ENCODE measurements at regions not wholly inside any gene's neighbourhood (a gene's known extent, or its start where the extent isn't known, plus 50 kb on each side); places are given as distances from the start of the nearest gene placed in this dataset.

DNA sequence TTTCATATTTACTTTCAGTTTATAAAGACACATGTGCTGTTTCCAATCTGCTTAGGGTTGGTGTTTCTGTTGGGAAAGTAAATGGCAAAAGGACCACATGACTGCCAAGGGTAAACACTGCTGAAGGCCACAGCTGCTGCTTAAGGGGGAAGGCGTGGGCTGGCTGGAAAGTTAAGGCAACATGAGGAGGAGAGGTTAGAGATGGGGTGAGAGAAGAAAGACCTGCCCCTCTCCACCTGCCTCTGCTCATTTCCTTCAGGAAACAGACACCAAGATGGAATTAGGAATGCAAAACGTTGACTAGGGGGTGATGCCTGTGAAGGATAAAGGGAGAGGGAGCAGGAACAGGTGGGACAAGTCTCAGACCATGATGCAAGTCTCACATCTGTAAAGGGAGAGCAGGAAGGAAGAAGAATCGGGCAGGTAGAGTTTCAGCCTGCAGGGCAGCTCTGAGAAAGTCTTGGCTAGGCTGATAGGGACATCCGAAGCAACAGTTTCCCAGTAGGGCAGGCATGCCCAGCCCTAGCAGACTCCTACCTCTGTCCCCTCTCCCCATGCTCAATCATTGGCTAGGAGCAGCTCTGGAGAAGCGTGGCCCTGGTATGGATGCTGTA, 86.0 kb downstream of the CDC42EP3 start:
- H3F3A ChIP-seq (ENCODE audit: insufficient read depth, low read length, poor library complexity, severe bottlenecking): no peaks in the 10 kb centered on the region
- no peaks in the 10 kb centered on the region for H4K20me1 ChIP-seq (ENCODE audit: insufficient read depth)
- no peaks in the 10 kb centered on the region for H3K79me2 ChIP-seq (replicated peaks; ENCODE audit: insufficient read depth, low read length)
- H3K27ac ChIP-seq (ENCODE audit: low read length): no peak overlapping the region
- no peaks in the 10 kb centered on the region for H3K27me3 ChIP-seq (ENCODE audit: insufficient read depth, low read depth, low read length)
- H2AFZ ChIP-seq (ENCODE audit: low read depth, low read length): no peak overlapping the region
- no peak for TF ChIP-seq TAF1 (IDR thresholded peaks at IDR 0.05; ENCODE audit: low read depth)
- no peak overlapping the region for H3K4me3 ChIP-seq (ENCODE audit: low read length)
- H3K9ac ChIP-seq (ENCODE audit: low read length): no peak overlapping the region
- no peaks in the 10 kb centered on the region for H3K36me3 ChIP-seq (ENCODE audit: insufficient read depth, low read length)
- no peak overlapping the region for H3K4me2 ChIP-seq (ENCODE audit: low read length)
- H3K9me3 ChIP-seq (ENCODE audit: low read length): no peaks in the 10 kb centered on the region
- no peaks in the 10 kb centered on the region for H3K9me2 ChIP-seq (ENCODE audit: insufficient read depth, low read length)

GRCh38 chr2:37585982-37586621, 85.3 kb downstream of the CDC42EP3 start:
- Histone ChIP-seq H3K9me3 (ENCODE audit: low read length) (no peaks in the 10 kb centered on the region), H3K4me2 (ENCODE audit: low read length) (no peak overlapping the region), H3K79me2 (replicated peaks; ENCODE audit: insufficient read depth, low read length) (no peaks in the 10 kb centered on the region), H3F3A (ENCODE audit: insufficient read depth, low read length, poor library complexity, severe bottlenecking) (no peaks in the 10 kb centered on the region), H3K4me3 (ENCODE audit: low read length) (no peak overlapping the region), H3K27me3 (ENCODE audit: insufficient read depth, low read depth, low read length) (no peaks in the 10 kb centered on the region), H2AFZ (ENCODE audit: low read depth, low read length) (no peak overlapping the region), H3K27ac (ENCODE audit: low read length) (no peak overlapping the region), H3K36me3 (ENCODE audit: insufficient read depth, low read length) (no peaks in the 10 kb centered on the region), H3K9ac (ENCODE audit: low read length) (no peak overlapping the region), H4K20me1 (ENCODE audit: insufficient read depth) (no peaks in the 10 kb centered on the region), H3K9me2 (ENCODE audit: insufficient read depth, low read length) (no peaks in the 10 kb centered on the region)
- TF ChIP-seq REST (IDR thresholded peaks at IDR 0.05; ENCODE audit: borderline replicate concordance) (no peak), EZH2 (IDR thresholded peaks at IDR 0.05; ENCODE audit: borderline replicate concordance, insufficient read depth, low read length, poor library complexity, severe bottlenecking) (no peak), TAF1 (IDR thresholded peaks at IDR 0.05; ENCODE audit: low read depth) (no peak), EP300 (conservative IDR thresholded peaks at IDR 0.05; ENCODE audit: poor library complexity, severe bottlenecking) (no peak), MXI1 (conservative IDR thresholded peaks at IDR 0.05; ENCODE audit: poor library complexity, severe bottlenecking) (no peak), RAD21 (conservative IDR thresholded peaks at IDR 0.05) (no peak), SMC3 (conservative IDR thresholded peaks at IDR 0.05; ENCODE audit: poor library complexity) (no peak), POLR2AphosphoS5 (IDR thresholded peaks at IDR 0.05) (no peak)
- TF ChIP-seq, protein P1, sequence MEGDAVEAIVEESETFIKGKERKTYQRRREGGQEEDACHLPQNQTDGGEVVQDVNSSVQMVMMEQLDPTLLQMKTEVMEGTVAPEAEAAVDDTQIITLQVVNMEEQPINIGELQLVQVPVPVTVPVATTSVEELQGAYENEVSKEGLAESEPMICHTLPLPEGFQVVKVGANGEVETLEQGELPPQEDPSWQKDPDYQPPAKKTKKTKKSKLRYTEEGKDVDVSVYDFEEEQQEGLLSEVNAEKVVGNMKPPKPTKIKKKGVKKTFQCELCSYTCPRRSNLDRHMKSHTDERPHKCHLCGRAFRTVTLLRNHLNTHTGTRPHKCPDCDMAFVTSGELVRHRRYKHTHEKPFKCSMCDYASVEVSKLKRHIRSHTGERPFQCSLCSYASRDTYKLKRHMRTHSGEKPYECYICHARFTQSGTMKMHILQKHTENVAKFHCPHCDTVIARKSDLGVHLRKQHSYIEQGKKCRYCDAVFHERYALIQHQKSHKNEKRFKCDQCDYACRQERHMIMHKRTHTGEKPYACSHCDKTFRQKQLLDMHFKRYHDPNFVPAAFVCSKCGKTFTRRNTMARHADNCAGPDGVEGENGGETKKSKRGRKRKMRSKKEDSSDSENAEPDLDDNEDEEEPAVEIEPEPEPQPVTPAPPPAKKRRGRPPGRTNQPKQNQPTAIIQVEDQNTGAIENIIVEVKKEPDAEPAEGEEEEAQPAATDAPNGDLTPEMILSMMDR (IDR thresholded peaks at IDR 0.05; ENCODE audit: poor library complexity, severe bottlenecking): no peak
